GM18868 (cell line): ENCODE measurements at regions not wholly inside any gene's neighbourhood (a gene's known extent, or its start where the extent isn't known, plus 50 kb on each side); places are given as distances from the start of the nearest gene placed in this dataset.

Experiments used
- ATAC-seq: cut with Tn5 transposase; IDR thresholded peaks from one replicate; pipeline ENCODE4 v1.9.1; 2021; ENCODE audit warnings: mild to moderate bottlenecking, moderate library complexity; ENCODE audit not compliant: unreplicated experiment

GRCh38 chr11:112877581-112877980 is 83.6 kb upstream of the NCAM1 start:
- no peak for ATAC-seq

DNA sequence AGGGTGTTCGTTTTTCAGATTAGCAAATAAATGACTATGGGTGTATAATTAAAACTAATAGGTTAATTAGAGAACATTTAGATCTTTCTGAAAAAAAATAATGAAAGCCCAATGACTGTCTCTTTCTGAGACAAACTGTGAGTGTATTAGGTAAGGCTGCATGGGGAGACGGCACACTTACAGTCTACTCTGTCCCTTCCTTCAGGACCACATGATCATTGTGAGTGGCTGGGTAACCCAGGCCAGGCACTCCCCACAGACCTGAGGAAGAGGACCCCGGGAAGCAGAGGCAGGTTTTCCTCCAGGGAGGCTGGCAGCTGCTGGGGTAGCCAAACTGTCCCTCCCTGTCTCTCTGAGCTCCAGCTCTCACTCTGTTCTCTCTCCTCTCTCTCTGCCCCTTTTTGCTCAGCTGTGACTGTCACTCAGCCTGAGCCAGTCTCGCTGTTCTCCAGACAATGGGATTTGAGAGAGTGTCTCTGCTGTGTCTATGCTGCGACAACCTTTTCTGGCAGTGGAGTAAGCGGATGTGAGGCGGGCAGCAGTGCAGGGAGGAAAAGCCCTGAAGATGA is 83.1 kb upstream of the NCAM1 start:
- no peak for ATAC-seq

DNA sequence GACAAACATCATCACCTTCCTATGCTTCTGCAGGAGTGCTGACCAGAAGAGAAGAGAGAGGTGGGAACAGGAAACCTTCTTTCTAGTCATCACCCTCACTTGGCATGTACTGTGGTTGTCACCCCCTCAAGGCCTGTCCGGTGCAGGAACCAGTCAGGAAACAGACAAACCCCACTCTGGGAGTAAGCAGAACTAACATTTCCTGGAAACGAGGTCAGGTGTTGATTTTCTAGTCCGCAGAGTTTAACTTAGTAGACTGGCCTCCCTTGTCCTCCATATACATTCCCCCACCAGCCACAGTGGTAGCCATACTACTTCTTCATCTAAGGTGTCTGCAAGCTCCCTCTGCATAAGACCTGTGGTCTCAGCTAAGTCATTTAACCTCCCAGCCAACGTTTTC is 80.7 kb upstream of the NCAM1 start:
- ATAC-seq, result no peak

DNA sequence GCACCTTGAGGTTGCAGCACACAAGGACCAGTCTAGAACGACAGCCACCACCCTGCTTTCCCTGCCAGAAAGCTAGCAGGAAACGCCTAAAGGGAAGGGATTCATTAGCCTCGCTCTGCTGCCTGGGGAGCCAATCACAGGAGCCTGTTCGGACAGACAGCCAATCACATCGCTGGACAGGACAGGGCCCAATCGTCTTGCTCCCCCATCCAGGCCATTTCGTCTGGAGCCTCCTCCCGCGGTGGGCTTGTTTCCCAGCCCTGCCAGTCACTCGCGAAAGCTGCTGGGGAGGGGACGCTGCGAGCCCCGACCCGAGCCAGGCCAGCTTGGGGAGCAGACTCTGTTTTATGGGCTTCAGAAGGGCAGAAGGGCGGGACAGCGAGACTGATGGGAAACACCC is 79.8 kb upstream of the NCAM1 start:
- no peak for ATAC-seq

- no peak for ATAC-seq
These were observed 78.5 kb upstream of the NCAM1 start for GRCh38 chr11:112882494-112883381.

- no peak for ATAC-seq
These were observed 77.0 kb upstream of the NCAM1 start for GRCh38 chr11:112884012-112884767.

GRCh38 chr11:112885744-112886433 is 75.3 kb upstream of the NCAM1 start:
- no peak for ATAC-seq

DNA sequence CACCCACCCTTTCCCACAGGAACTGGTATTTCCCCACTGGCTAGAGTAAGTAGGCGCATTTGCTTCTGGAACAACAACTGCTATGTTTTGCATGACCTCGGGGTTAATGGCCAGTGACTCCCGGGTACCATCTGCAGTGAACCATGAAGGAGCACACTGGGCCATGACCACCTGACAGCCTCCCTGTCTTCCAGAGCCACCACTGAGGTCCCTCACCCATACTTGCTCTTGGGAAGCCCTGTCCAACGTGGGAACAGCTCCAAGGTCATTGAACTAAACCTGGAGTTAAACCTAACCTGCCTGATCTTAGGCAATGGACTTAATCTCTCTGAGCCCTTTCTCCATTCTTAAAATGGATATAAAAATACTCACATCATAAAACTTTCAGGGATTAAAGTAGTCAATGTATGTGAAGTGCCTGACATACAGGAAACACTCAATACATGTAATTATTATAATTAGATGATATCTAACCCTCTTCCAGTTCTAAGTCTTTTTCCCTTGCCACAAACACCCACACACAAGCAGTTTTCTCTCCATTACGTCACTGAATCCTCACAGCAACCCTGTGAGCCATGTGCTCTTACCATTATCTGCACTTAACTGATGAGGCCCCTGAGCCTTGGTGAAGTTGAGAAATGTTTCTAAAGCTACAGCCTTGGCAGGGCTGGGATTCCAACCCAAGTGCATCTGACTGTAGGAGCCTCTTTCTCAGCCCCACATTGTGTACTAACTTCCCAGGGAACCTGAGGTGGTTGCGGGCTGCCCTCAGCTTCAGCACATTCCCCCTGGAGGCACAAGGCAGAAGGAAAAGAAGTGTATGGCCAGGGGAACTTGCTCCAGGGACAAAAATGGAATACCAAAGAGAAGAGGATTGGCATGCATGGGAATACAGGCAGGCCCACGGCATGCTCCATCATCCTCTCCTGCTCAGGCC is 74.5 kb upstream of the NCAM1 start:
- no peak for ATAC-seq

DNA sequence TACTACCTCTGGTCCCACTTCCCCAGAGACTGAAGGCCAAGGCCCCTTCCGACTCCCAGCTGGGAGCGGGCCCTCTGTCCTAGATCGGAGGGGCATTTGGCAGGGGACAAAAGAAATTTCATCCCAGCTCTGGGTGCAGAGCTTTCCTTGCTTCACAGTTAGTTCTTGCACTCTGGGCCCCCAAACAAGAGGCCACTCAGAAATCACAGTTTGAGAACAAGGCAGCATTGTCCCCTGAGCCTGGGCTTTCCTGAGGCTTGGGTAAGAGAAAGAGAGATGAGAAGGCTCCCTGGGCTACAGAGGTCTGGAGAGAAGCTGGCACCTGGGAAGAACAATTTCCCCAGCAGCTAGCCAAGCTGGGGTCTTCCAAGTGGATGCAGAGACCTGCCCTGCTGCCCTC is 71.8 kb upstream of the NCAM1 start:
- ATAC-seq, result no peak

GRCh38 chr11:112899235-112900006 is 61.8 kb upstream of the NCAM1 start:
- no peak for ATAC-seq

DNA sequence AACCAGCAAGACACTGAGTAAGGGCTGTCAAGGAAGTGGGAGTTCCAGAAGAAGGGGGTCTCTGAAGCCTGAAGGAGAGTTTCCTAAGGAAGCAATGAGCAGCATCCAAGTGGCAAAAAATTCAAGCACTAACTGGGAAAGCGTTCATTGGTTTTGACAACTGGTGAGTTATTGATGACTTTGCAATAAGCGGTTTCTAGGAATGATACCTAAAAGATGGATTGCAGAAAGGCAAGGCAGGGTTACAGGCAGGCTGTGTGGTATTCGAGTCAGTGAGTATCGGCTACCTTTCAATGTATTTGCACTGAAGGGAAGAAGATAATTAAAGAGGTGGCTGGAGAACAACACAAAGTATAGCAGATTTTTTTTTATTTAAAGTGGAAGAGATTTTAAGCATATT is 59.3 kb upstream of the NCAM1 start:
- ATAC-seq, result no peak

DNA sequence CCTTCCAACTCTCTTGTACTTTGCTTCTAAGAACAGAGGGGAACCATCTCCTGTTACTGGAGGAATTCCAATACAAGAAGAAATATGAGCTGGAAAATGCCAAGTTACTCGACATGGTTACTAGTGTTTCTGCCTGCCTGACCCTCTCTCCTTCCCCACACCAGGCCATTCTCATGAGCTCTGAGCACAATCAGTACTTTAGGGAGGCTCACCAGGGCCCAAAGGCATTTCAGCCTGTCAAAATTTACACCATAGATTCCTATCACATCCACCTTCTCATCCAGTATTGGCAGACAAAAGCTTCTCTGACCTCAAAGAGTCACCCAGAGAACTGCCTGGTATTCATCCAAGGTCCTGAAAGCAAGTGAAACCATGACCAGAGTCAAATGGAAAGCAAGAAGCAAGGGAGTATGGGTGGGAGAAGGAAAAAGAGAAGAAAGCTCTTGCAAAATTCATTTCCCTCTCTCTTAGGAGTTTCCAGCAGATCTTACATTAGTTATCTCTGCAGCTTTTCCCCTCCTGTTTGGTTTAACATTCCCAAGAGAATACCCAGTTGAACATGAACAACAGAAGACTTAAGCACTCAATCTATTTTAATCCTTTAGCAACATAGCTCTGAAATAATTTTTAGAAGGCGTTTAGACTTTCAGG is 58.7 kb upstream of the NCAM1 start:
- no peak for ATAC-seq

GRCh38 chr11:112903340-112903739 is 57.9 kb upstream of the NCAM1 start:
- no peak for ATAC-seq

DNA sequence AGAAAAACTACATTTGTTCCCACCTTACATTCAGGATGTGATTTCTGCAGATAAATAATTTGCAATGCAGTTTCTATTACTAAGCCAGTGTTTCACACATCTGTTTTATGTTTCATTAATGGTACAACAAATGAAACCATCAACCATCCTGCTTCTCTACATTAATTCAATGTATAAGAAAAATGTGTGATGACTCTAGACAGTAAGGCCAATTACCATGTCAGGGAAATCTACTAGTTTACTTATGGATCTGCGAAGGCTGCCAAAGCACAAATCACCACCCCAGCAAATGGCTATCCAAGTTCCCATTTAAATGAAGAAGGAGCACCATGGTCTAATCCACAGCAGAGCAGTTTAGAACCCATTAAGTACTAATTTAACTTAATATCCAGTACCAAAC is 50.1 kb upstream of the NCAM1 start:
- no peak for ATAC-seq
